Mesenchymal stem cell (in vitro differentiated cells and primary cell): ENCODE measurements at regions not wholly inside any gene's neighbourhood (a gene's known extent, or its start where the extent isn't known, plus 50 kb on each side); places are given as distances from the start of the nearest gene placed in this dataset.

Experiments used
- DNase-seq: peaks from one replicate; pipeline ENCODE4 v3.0.0-alpha.2; 2013
- H2AFZ ChIP-seq: one replicate; pipeline ENCODE4 v1.6.1; 2013; ENCODE audit warnings: low read depth, mild to moderate bottlenecking, control low read depth, inconsistent platforms, low read length, moderate library complexity
- H2AK5ac ChIP-seq: 2 replicates; pipeline ENCODE4 v1.6.1; 2013; ENCODE audit warnings: low read length, moderate library complexity, mild to moderate bottlenecking, inconsistent platforms; ENCODE audit not compliant: severe bottlenecking
- H2BK120ac ChIP-seq: one replicate; pipeline ENCODE4 v1.6.1; 2013; ENCODE audit warnings: low read depth, mild to moderate bottlenecking, inconsistent platforms, low read length, moderate library complexity
- H2BK12ac ChIP-seq, 2 experiments: one replicate each; pipeline ENCODE4 v1.6.1; 2013; ENCODE audit warnings: inconsistent platforms in 2 of 2, low read length in 2 of 2, mild to moderate bottlenecking in 2 of 2, moderate library complexity in 2 of 2, control low read depth in 1 of 2
- H2BK15ac ChIP-seq: one replicate; pipeline ENCODE4 v1.6.1; 2013; ENCODE audit warnings: mild to moderate bottlenecking, low read depth, inconsistent platforms; ENCODE audit not compliant: poor library complexity, severe bottlenecking
- H2BK5ac ChIP-seq: 2 replicates; pipeline ENCODE4 v1.6.1; 2013; ENCODE audit warnings: low read depth, mild to moderate bottlenecking, low read length, control low read depth, inconsistent platforms; ENCODE audit not compliant: poor library complexity, severe bottlenecking
- H3K14ac ChIP-seq, 2 experiments: one replicate each; pipeline ENCODE4 v1.6.1; 2013; ENCODE audit warnings: inconsistent platforms in 2 of 2, low read length in 2 of 2, control low read depth in 1 of 2, mild to moderate bottlenecking in 1 of 2, moderate library complexity in 1 of 2
- H3K18ac ChIP-seq, 2 experiments: one replicate each; pipeline ENCODE4 v1.6.1; 2013; ENCODE audit warnings: inconsistent platforms in 2 of 2, low read length in 2 of 2, control low read depth in 1 of 2, low read depth in 1 of 2, mild to moderate bottlenecking in 1 of 2
- H3K23ac ChIP-seq, 2 experiments: one replicate each; pipeline ENCODE4 v1.6.1; 2013; ENCODE audit warnings: inconsistent platforms in 2 of 2, low read length in 2 of 2, mild to moderate bottlenecking in 2 of 2, moderate library complexity in 2 of 2, control low read depth in 1 of 2
- H3K27ac ChIP-seq: 2 replicates; pipeline ENCODE4 v1.5.1; 2013; ENCODE audit warnings: mild to moderate bottlenecking, moderate library complexity, low read length, control low read depth, inconsistent platforms; ENCODE audit not compliant: poor library complexity, severe bottlenecking
- H3K27me3 ChIP-seq, 2 experiments: 2 replicates each; pipeline versions ENCODE4 v1.6.1 to v1.7.0; 2013; ENCODE audit warnings: low read length in 2 of 2, mild to moderate bottlenecking in 2 of 2, moderate library complexity in 2 of 2, control low read depth in 1 of 2, inconsistent platforms in 1 of 2; ENCODE audit not compliant: control insufficient read depth in 1 of 2, insufficient read depth in 1 of 2
- H3K36me3 ChIP-seq, 2 experiments: 2 replicates each; pipeline versions ENCODE4 v1.6.1 to v1.7.0; 2013; ENCODE audit warnings: low read length in 2 of 2, control low read depth in 1 of 2, inconsistent platforms in 1 of 2, low read depth in 1 of 2, mild to moderate bottlenecking in 1 of 2; ENCODE audit not compliant: insufficient read depth in 2 of 2, control insufficient read depth in 1 of 2
- H3K4ac ChIP-seq, 2 experiments: one replicate each; pipeline ENCODE4 v1.6.1; 2013; ENCODE audit warnings: inconsistent platforms in 2 of 2, low read length in 2 of 2, mild to moderate bottlenecking in 2 of 2, moderate library complexity in 2 of 2, control low read depth in 1 of 2, low read depth in 1 of 2
- H3K4me1 ChIP-seq: 2 replicates; pipeline ENCODE4 v1.6.1; 2013; ENCODE audit warnings: low read depth, low read length, control low read depth; ENCODE audit not compliant: control insufficient read depth, insufficient read depth
- H3K4me2 ChIP-seq: 2 replicates; pipeline ENCODE4 v1.6.1; 2013; ENCODE audit warnings: low read length, mild to moderate bottlenecking, inconsistent platforms; ENCODE audit not compliant: poor library complexity, severe bottlenecking
- H3K4me3 ChIP-seq, 2 experiments: 2 replicates each; pipeline versions ENCODE4 v1.5.1 to v1.7.0; 2013; ENCODE audit warnings: low read length in 2 of 2, mild to moderate bottlenecking in 2 of 2, control low read depth in 1 of 2, low read depth in 1 of 2; ENCODE audit not compliant: insufficient read depth in 1 of 2
- H3K79me1 ChIP-seq: replicated peaks from 2 replicates; pipeline ENCODE4 v1.6.1; 2013; ENCODE audit warnings: mild to moderate bottlenecking, control low read depth, low read length, inconsistent platforms; ENCODE audit not compliant: poor library complexity, severe bottlenecking
- H3K9ac ChIP-seq: 2 replicates; pipeline ENCODE4 v1.7.0; 2013; ENCODE audit warnings: mild to moderate bottlenecking, low read length, moderate library complexity
- H3K9me3 ChIP-seq: 2 replicates; pipeline ENCODE4 v1.7.0; 2013; ENCODE audit warnings: mild to moderate bottlenecking, low read length; ENCODE audit not compliant: control insufficient read depth
- H4K8ac ChIP-seq: one replicate; pipeline ENCODE4 v1.6.1; 2013; ENCODE audit warnings: inconsistent platforms, mild to moderate bottlenecking, low read length, moderate library complexity
- H4K91ac ChIP-seq: one replicate; pipeline ENCODE4 v1.6.1; 2013; ENCODE audit warnings: mild to moderate bottlenecking, low read length, inconsistent platforms
- WGBS: methylation state at CpG from one replicate; pipeline ENCODE4 v1.1.7; 2013; ENCODE audit warnings: mixed read lengths; 5-methylcytosine and 5-hydroxymethylcytosine counted together

- Histone ChIP-seq H2BK12ac (peak overlapping the region in 1 of 2 experiments; percentile 47), H3K4ac (peak overlapping the region in 1 of 2 experiments; percentile 78), H2AFZ (no peak overlapping the region), H3K27ac (no peak overlapping the region), H3K4me1 (no peaks in the 10 kb centered on the region), H3K27me3 (no peaks in the 10 kb centered on the region), H2AK5ac (no peak overlapping the region), H2BK15ac (no peak overlapping the region), H3K4me2 (no peak overlapping the region), H3K79me1 (no peaks in the 10 kb centered on the region), H3K9me3 (no peaks in the 10 kb centered on the region), H3K18ac (no peak overlapping the region), H2BK120ac (no peak overlapping the region), H2BK5ac (no peak overlapping the region), H3K36me3 (no peaks in the 10 kb centered on the region), H3K4me3 (no peak overlapping the region), H4K8ac (no peak overlapping the region), H4K91ac (no peak overlapping the region), H3K23ac (no peak overlapping the region), H3K9ac (no peak overlapping the region), H3K14ac (no peak overlapping the region)
- no CpG with 5 or more reads among the region's 3 CpGs for WGBS
- no peak for DNase-seq
Measured at GRCh38 chr2:189366349-189366748, 74.9 kb upstream of the WDR75 start.

GRCh38 chr2:189367343-189367742 lies 73.9 kb upstream of the WDR75 start:
- Histone ChIP-seq H3K9me3 (no peaks in the 10 kb centered on the region), H4K8ac (no peak overlapping the region), H3K4me2 (no peak overlapping the region), H3K79me1 (no peaks in the 10 kb centered on the region), H3K4me3 (no peak overlapping the region), H3K4me1 (no peaks in the 10 kb centered on the region), H3K27ac (no peak overlapping the region), H2BK12ac (no peak overlapping the region), H4K91ac (no peak overlapping the region), H3K36me3 (no peaks in the 10 kb centered on the region), H2AFZ (no peak overlapping the region), H3K27me3 (no peaks in the 10 kb centered on the region), H2BK120ac (no peak overlapping the region), H2AK5ac (no peak overlapping the region), H3K14ac (no peak overlapping the region), H2BK15ac (no peak overlapping the region), H3K4ac (no peak overlapping the region), H3K23ac (no peak overlapping the region), H3K9ac (no peak overlapping the region), H3K18ac (no peak overlapping the region), H2BK5ac (no peak overlapping the region)
- 42% methylated on average over 2 of the region's 2 CpGs for WGBS
- DNase-seq, result peak; percentile 45

GRCh38 chr2:189369566-189369965 lies 71.7 kb upstream of the WDR75 start:
- H3K18ac ChIP-seq, result no peak overlapping the region
- no peak overlapping the region for H2BK120ac ChIP-seq
- no peak overlapping the region for H2BK12ac ChIP-seq
- no peak overlapping the region for H3K4ac ChIP-seq
- H3K79me1 ChIP-seq, result no peaks in the 10 kb centered on the region
- H3K23ac ChIP-seq, result no peak overlapping the region
- no peak overlapping the region for H2AFZ ChIP-seq
- H3K14ac ChIP-seq, result no peak overlapping the region
- peak overlapping the region; percentile 25 for H3K9ac ChIP-seq
- H3K36me3 ChIP-seq, result no peaks in the 10 kb centered on the region
- no peak overlapping the region for H3K4me2 ChIP-seq
- H2BK15ac ChIP-seq, result no peak overlapping the region
- no peaks in the 10 kb centered on the region for H3K27me3 ChIP-seq
- H4K8ac ChIP-seq, result no peak overlapping the region
- no peak overlapping the region for H4K91ac ChIP-seq
- no peak overlapping the region for H2AK5ac ChIP-seq
- H3K27ac ChIP-seq, result peak overlapping the region; percentile 55
- WGBS, result no CpG with 5 or more reads among the region's 3 CpGs
- no peak for DNase-seq
- no peaks in the 10 kb centered on the region for H3K4me1 ChIP-seq
- H2BK5ac ChIP-seq, result no peak overlapping the region
- no peak overlapping the region for H3K4me3 ChIP-seq
- H3K9me3 ChIP-seq, result no peaks in the 10 kb centered on the region

DNA sequence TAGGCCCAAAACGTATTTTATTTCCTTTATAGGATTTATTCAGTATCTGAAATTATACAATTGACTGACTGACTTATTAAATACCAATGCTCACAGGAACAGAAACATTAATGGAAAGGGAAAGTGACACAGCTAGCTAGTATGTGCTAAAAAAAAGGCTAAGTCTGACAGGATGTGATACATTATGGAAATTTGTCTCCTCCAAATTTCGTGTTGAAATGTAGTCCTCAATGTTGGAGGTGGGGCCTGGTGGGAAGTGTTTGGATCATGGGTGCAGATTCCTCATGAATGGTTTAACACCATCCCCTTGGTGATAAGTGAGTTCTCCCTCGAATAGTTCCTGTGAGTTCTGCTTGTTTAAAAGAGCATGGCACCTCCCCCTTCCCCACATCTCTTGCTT lies 70.6 kb upstream of the WDR75 start:
- no peaks in the 10 kb centered on the region for H3K9me3 ChIP-seq
- no peak overlapping the region for H3K4me3 ChIP-seq
- H3K36me3 ChIP-seq, result no peaks in the 10 kb centered on the region
- peak overlapping the region; percentile 84 for H4K8ac ChIP-seq
- no peak overlapping the region for H3K14ac ChIP-seq
- no peak overlapping the region for H3K9ac ChIP-seq
- no peak overlapping the region for H2AFZ ChIP-seq
- H3K4me1 ChIP-seq, result no peaks in the 10 kb centered on the region
- no peaks in the 10 kb centered on the region for H3K27me3 ChIP-seq
- H3K23ac ChIP-seq, result no peak overlapping the region
- WGBS, result 18% methylated on average over 3 of the region's 3 CpGs
- peak; percentile 50 for DNase-seq
- peak overlapping the region; percentile 67 for H3K27ac ChIP-seq
- H2BK120ac ChIP-seq, result peak overlapping the region; percentile 34
- peak overlapping the region; percentile 75 to 93 for H3K18ac ChIP-seq
- no peaks in the 10 kb centered on the region for H3K79me1 ChIP-seq
- peak overlapping the region; percentile 93 for H2AK5ac ChIP-seq
- peak overlapping the region; percentile 83 to 89 for H2BK12ac ChIP-seq
- peak overlapping the region; percentile 35 to 37 for H3K4ac ChIP-seq
- peak overlapping the region; percentile 28 for H2BK15ac ChIP-seq
- peak overlapping the region; percentile 80 for H4K91ac ChIP-seq
- no peak overlapping the region for H2BK5ac ChIP-seq
- no peak overlapping the region for H3K4me2 ChIP-seq
